ENCODE measurements at regions not wholly inside any gene's neighbourhood (a gene's known extent, or its start where the extent isn't known, plus 50 kb on each side); places are given as distances from the start of the nearest gene placed in this dataset.

- no peak for DNase-seq (ENCODE audit: low spot score)
Measured at GRCh38 chr6:4615891-4616290, 160.3 kb upstream of the CDYL start.

- DNase-seq (ENCODE audit: low spot score): no peak
Measured at GRCh38 chr6:4615231-4615630, 161.0 kb upstream of the CDYL start.

GRCh38 chr6:4614637-4615036 lies 161.6 kb upstream of the CDYL start:
- no peak for DNase-seq (ENCODE audit: low spot score)

GRCh38 chr6:4613795-4614194 lies 162.4 kb upstream of the CDYL start:
- DNase-seq (ENCODE audit: low spot score): no peak

GRCh38 chr6:4613381-4613780 lies 162.8 kb upstream of the CDYL start:
- no peak for DNase-seq (ENCODE audit: low spot score)

GRCh38 chr6:4612636-4613171 lies 163.5 kb upstream of the CDYL start:
- DNase-seq (ENCODE audit: low spot score): no peak

GRCh38 chr6:4611429-4612129 lies 164.6 kb upstream of the CDYL start:
- DNase-seq (ENCODE audit: low spot score): no peak

GRCh38 chr6:4610256-4610655 lies 165.9 kb upstream of the CDYL start:
- DNase-seq (ENCODE audit: low spot score): peak; percentile 76

- DNase-seq (ENCODE audit: low spot score): no peak
Measured at GRCh38 chr6:4608361-4609115, 167.7 kb upstream of the CDYL start.

GRCh38 chr6:4607793-4608192 lies 168.4 kb upstream of the CDYL start:
- no peak for DNase-seq (ENCODE audit: low spot score)

- DNase-seq (ENCODE audit: low spot score): peak; percentile 68
Measured at GRCh38 chr6:4606821-4607704, 169.1 kb upstream of the CDYL start.

GRCh38 chr6:4606016-4606415 lies 170.2 kb upstream of the CDYL start:
- no peak for DNase-seq (ENCODE audit: low spot score)

- DNase-seq (ENCODE audit: low spot score): no peak
Measured at GRCh38 chr6:4603856-4604369, 172.3 kb upstream of the CDYL start.

- DNase-seq (ENCODE audit: low spot score): peak; percentile 57
Measured at GRCh38 chr6:4603291-4603690, 172.9 kb upstream of the CDYL start.

- peak; percentile 76 for DNase-seq (ENCODE audit: low spot score)
Measured at GRCh38 chr6:4599924-4600323, 176.3 kb upstream of the CDYL start.

- DNase-seq (ENCODE audit: low spot score): no peak
Measured at GRCh38 chr6:4598384-4598995, 177.7 kb upstream of the CDYL start.

GRCh38 chr6:4593951-4594350 lies 182.3 kb upstream of the CDYL start:
- no peak for DNase-seq (ENCODE audit: low spot score)

GRCh38 chr6:4592026-4592425 lies 184.2 kb upstream of the CDYL start:
- DNase-seq (ENCODE audit: low spot score): no peak

- DNase-seq (ENCODE audit: low spot score): no peak
Measured at GRCh38 chr6:4591218-4591617, 185.0 kb upstream of the CDYL start.

- DNase-seq (ENCODE audit: low spot score): no peak
Measured at GRCh38 chr6:4589295-4589694, 186.9 kb upstream of the CDYL start.

GRCh38 chr6:4588581-4588980 lies 187.6 kb upstream of the CDYL start:
- DNase-seq (ENCODE audit: low spot score): no peak

- DNase-seq (ENCODE audit: low spot score): no peak
Measured at GRCh38 chr6:4588163-4588562, 188.0 kb upstream of the CDYL start.
